CD4-positive, alpha-beta T cell (primary cell): ENCODE measurements at regions not wholly inside any gene's neighbourhood (a gene's known extent, or its start where the extent isn't known, plus 50 kb on each side); places are given as distances from the start of the nearest gene placed in this dataset.

Experiments
- ATAC-seq: fragments of 200-7000 bp; cut with Tn5 transposase; one replicate; pipeline ENCODE4 v1.10.0; 2022; ENCODE audit warnings: mild to moderate bottlenecking; ENCODE audit not compliant: poor library complexity
- CTCF ChIA-PET: fragments of 350-600 bp; sonication (Branson Sonifier 250); formaldehyde crosslinking; loops from one replicate; lab custom pipeline; 2021; ENCODE audit warnings: antibody characterized with exemption, inconsistent platforms; lab: Charles Lee
- POLR2A ChIA-PET: fragments of 350-600 bp; sonication (Branson Sonifier 250); formaldehyde crosslinking; loops from one replicate; lab custom pipeline; 2021; ENCODE audit warnings: antibody characterized with exemption, inconsistent platforms; lab: Charles Lee
- DNase-seq, 14 experiments: peaks; one replicate each; pipeline ENCODE4 v3.0.0-alpha.2; 2013 to 2020; ENCODE audit warnings: mixed read lengths in 2 of 14
- H3K27ac ChIP-seq, 2 donors: one replicate each; pipeline versions ENCODE4 v1.5.1 to v1.7.0; 2013; ENCODE audit warnings: low read length in 2 of 2, low read depth in 1 of 2, mild to moderate bottlenecking in 1 of 2
- H3K27me3 ChIP-seq, 2 experiments: 1 replicate in 1 of 2; 2 replicates in 1 of 2; pipeline versions ENCODE4 v1.6.1 to v1.7.0; 2013; ENCODE audit warnings: low read length in 2 of 2, control low read depth in 1 of 2, mild to moderate bottlenecking in 1 of 2, moderate library complexity in 1 of 2; ENCODE audit not compliant: insufficient read depth in 2 of 2, control insufficient read depth in 1 of 2
- H3K36me3 ChIP-seq: one replicate; pipeline ENCODE4 v1.6.1; 2013; ENCODE audit warnings: low read length, control low read depth; ENCODE audit not compliant: insufficient read depth
- H3K4me1 ChIP-seq: one replicate; pipeline ENCODE4 v1.6.1; 2013; ENCODE audit warnings: low read length, control low read depth; ENCODE audit not compliant: insufficient read depth
- H3K4me3 ChIP-seq: one replicate; pipeline ENCODE4 v1.5.1; 2013; ENCODE audit warnings: mild to moderate bottlenecking, low read length, moderate library complexity
- H3K9me3 ChIP-seq, 2 experiments: 1 replicate in 1 of 2; 2 replicates in 1 of 2; pipeline versions ENCODE4 v1.6.1 to v1.7.0; 2013; ENCODE audit warnings: low read length in 2 of 2, mild to moderate bottlenecking in 2 of 2, control low read depth in 1 of 2, moderate library complexity in 1 of 2; ENCODE audit not compliant: control insufficient read depth in 1 of 2, insufficient read depth in 1 of 2
- H3K27ac Mint-ChIP-seq: one replicate; pipeline ENCODE4 v1.8.0; 2020; ENCODE audit warnings: mixed read lengths
- H3K27me3 Mint-ChIP-seq: one replicate; pipeline ENCODE4 v1.8.0; 2021; ENCODE audit warnings: mixed read lengths
- H3K36me3 Mint-ChIP-seq: one replicate; pipeline ENCODE4 v1.8.0; 2021; ENCODE audit warnings: low read depth, mixed read lengths
- H3K4me1 Mint-ChIP-seq: one replicate; pipeline ENCODE4 v1.8.0; 2021; ENCODE audit warnings: low read depth, mixed read lengths
- H3K4me3 Mint-ChIP-seq: one replicate; pipeline ENCODE4 v1.8.0; 2020; ENCODE audit warnings: mild to moderate bottlenecking, mixed read lengths
- H3K9me3 Mint-ChIP-seq: one replicate; pipeline ENCODE4 v1.8.0; 2020; ENCODE audit warnings: mixed read lengths
- intact Hi-C, 2 experiments: fragments of 100-400 bp; cut with DNase I in 1 of 2; cut with micrococcal nuclease in 1 of 2; formaldehyde crosslinking; loops; one replicate each; pipeline versions ENCODE4 v1.15.1 to v1.9.0; 2023 to 2025; cut with DNase I, micrococcal nuclease
- TF ChIP-seq, protein P1 (sequence below): fragments of 200-600 bp; IDR thresholded peaks from one replicate; pipeline ENCODE4 v1.8.0; 2022; ENCODE audit warnings: antibody characterized with exemption, mild to moderate bottlenecking

DNA sequence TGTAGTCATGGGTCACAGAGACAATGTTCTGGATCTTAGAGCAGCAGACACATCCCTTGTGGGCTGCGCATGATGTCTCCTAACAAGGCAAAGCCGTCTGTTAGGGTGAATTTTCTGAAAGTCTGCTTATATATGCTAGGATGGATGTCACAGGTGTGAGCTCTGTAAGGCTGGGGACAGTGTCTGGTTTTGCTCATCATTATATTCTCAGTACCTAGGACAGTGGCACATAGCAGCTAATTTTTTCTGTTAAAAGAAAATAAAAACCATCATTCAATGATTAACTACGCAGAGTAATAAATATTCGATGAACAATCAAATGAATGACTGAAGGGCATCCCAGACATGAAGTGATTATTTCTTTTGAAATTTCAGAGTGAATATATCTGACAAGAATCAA is 52.9 kb upstream of the FAM169A start:
- TF ChIP-seq, protein P1, sequence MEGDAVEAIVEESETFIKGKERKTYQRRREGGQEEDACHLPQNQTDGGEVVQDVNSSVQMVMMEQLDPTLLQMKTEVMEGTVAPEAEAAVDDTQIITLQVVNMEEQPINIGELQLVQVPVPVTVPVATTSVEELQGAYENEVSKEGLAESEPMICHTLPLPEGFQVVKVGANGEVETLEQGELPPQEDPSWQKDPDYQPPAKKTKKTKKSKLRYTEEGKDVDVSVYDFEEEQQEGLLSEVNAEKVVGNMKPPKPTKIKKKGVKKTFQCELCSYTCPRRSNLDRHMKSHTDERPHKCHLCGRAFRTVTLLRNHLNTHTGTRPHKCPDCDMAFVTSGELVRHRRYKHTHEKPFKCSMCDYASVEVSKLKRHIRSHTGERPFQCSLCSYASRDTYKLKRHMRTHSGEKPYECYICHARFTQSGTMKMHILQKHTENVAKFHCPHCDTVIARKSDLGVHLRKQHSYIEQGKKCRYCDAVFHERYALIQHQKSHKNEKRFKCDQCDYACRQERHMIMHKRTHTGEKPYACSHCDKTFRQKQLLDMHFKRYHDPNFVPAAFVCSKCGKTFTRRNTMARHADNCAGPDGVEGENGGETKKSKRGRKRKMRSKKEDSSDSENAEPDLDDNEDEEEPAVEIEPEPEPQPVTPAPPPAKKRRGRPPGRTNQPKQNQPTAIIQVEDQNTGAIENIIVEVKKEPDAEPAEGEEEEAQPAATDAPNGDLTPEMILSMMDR, result no peak
- Mint-ChIP-seq H3K4me1 (no peaks in the 10 kb centered on the region), H3K27me3 (peaks cover under 1% of the 10 kb centered on the region), H3K9me3 (no peaks in the 10 kb centered on the region), H3K4me3 (no peak overlapping the region), H3K36me3 (no peaks in the 10 kb centered on the region), H3K27ac (no peak overlapping the region)
- POLR2A ChIA-PET, result no interaction called here
- Histone ChIP-seq H3K36me3 (no peaks in the 10 kb centered on the region), H3K4me3 (no peak overlapping the region), H3K27ac (no peak overlapping the region), H3K4me1 (no peaks in the 10 kb centered on the region), H3K27me3 (no peaks in the 10 kb centered on the region), H3K9me3 (no peaks in the 10 kb centered on the region)
- intact Hi-C loops, result loop anchor here (1.0 to 5.0 kb wide), 3 partner anchors 153 to 1017 kb away; no protein-coding TSS in a partner anchor
- DNase-seq (no peak), ATAC-seq (no peak)
- CTCF ChIA-PET, result interaction anchor here (0.8 kb wide), 1 partner anchor 157 kb away, joined by 3 read pairs; no protein-coding TSS in a partner anchor

DNA sequence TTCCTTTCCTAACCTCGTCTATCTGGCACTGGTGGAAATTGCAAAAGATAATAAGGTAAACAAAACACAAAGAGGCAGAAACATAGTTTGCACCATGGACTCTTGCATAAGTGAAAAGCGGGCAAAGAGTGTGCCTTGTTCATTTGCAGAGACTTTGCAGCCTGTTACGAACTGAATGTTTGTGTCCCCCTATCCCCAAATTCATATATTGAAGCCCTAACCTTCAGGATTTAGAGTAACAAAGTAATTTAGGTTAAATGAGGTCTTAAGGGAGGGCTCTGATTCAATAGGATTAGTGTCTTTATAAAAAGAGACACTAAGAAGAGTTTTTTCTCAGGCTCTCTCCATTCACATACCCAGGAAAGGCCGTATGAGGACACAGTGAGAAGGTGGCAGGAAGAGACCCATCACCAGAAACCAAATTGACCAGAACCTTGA is 52.1 kb upstream of the FAM169A start:
- DNase-seq (no peak), ATAC-seq (no peak)
- Histone ChIP-seq H3K27me3 (no peaks in the 10 kb centered on the region), H3K4me3 (no peak overlapping the region), H3K4me1 (no peaks in the 10 kb centered on the region), H3K27ac (no peak overlapping the region), H3K36me3 (no peaks in the 10 kb centered on the region), H3K9me3 (no peaks in the 10 kb centered on the region)
- no peak overlapping the region for H3K4me3 Mint-ChIP-seq
- no peaks in the 10 kb centered on the region for H3K36me3 Mint-ChIP-seq
- CTCF ChIA-PET, result no interaction called here
- no peak overlapping the region for H3K27ac Mint-ChIP-seq
- no peaks in the 10 kb centered on the region for H3K9me3 Mint-ChIP-seq
- POLR2A ChIA-PET, result no interaction called here
- no peaks in the 10 kb centered on the region for H3K4me1 Mint-ChIP-seq
- peaks cover 4% of the 10 kb centered on the region for H3K27me3 Mint-ChIP-seq
- TF ChIP-seq, protein P1, result no peak
- intact Hi-C loops, result loop anchor here (2.0 to 5.0 kb wide), 2 partner anchors 245 to 1016 kb away; no protein-coding TSS in a partner anchor

DNA sequence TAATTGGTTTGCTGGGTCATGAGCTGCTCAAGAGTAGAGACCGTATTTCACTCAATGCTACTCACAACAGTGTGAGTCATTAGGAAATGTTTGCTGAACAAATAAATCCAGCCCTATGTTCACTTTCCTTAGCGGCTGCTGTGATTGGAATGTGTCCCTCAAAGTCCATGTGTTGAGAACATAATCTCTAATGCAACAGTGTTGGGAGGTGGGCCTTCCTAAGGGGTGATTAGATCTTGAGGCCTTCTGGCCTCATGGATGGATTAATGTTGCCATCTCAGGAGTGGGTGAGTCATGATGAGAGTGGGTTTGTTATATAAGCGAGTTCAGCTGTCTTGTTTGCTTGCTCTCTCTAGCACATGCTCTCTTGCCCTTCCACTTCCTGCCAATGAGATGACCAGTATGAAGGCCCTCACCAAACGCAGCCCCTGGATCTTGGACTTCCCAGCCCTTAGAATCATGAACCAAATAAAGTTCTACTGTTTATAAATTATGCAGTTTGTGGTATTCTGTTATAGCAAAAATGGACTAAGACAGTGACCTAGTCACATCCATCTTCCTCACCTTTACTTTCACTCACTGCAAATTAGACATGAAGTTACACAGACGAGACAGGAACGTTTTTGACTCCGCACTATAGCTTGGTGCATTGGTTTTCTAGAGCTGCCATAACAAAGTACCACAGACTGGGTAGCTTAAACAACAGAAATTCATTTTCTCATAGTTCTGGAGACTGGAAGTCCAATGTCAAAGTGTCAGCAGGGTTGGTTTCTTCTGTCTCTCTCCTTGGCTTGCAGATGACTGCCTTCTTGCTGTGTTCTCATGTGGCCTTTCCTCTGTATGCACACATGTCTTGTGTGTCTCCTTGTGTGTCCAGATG is 50.9 kb upstream of the FAM169A start:
- no peaks in the 10 kb centered on the region for H3K4me1 Mint-ChIP-seq
- TF ChIP-seq, protein P1, result no peak
- Histone ChIP-seq H3K36me3 (no peaks in the 10 kb centered on the region), H3K4me1 (no peaks in the 10 kb centered on the region), H3K9me3 (no peaks in the 10 kb centered on the region), H3K27ac (no peak overlapping the region), H3K27me3 (no peaks in the 10 kb centered on the region), H3K4me3 (no peak overlapping the region)
- intact Hi-C loops, result loop anchor here (5.0 kb wide), 1 partner anchor 1015 kb away; no protein-coding TSS in a partner anchor
- CTCF ChIA-PET, result no interaction called here
- DNase-seq (no peak), ATAC-seq (no peak)
- H3K27ac Mint-ChIP-seq, result no peak overlapping the region
- H3K36me3 Mint-ChIP-seq, result no peaks in the 10 kb centered on the region
- no peak overlapping the region for H3K4me3 Mint-ChIP-seq
- H3K9me3 Mint-ChIP-seq, result no peaks in the 10 kb centered on the region
- H3K27me3 Mint-ChIP-seq, result peaks cover 4% of the 10 kb centered on the region
- POLR2A ChIA-PET, result no interaction called here
